Fibroblast of skin of back (primary cell): ENCODE measurements at regions not wholly inside any gene's neighbourhood (a gene's known extent, or its start where the extent isn't known, plus 50 kb on each side); places are given as distances from the start of the nearest gene placed in this dataset.
"Not testable (repeated sequence)": the region's sequence is repeated elsewhere in the genome, so short reads cannot be mapped to it uniquely, and the experiment has no call there.

Experiments
- DNase-seq: peaks from one replicate; pipeline ENCODE4 v3.0.0-alpha.2; 2013

- no peak for DNase-seq
These were observed 214.8 kb upstream of the KLF14 start for GRCh38 chr7:130948822-130949221.

DNA sequence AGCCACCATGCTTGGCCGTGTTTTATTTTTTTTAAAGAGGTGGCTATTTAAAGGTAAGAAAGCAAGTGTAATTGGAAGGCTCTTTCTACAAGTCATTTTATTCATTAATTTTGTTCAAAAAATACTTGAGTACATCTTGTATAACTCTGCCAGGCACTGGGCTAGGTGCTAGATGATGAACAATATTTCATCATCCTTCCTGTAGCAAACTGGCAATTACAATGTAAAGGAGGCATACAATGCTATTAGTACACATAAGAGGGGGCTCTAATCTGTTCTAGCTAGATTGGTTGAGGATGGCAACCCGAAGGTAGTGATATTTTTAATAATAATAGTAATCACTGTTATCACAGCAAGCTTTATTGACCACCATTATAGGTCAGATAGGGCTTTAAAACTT lies 215.5 kb upstream of the KLF14 start:
- DNase-seq: no peak

- DNase-seq: no peak
These were observed 216.0 kb upstream of the KLF14 start for GRCh38 chr7:130950054-130950453.

DNA sequence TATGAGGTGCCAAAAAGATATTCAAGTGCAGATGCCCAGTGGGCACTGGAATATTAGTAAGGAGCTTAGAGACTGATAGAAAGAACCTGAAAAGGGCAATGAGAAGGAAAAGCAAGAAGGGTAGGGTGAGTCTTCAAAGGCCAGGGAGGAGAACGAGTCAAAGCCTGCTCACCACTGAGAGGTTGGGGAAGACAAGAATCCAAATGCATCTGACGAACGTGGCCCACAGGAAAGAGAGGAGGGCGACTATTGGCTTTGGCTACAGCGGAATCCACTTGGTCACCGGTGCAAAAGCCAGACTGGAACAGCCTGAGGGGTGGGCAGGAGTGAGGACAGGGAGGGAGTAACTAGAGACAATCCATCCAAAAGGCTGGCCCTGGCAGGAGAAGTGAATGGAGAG lies 216.7 kb upstream of the KLF14 start:
- no peak for DNase-seq

DNA sequence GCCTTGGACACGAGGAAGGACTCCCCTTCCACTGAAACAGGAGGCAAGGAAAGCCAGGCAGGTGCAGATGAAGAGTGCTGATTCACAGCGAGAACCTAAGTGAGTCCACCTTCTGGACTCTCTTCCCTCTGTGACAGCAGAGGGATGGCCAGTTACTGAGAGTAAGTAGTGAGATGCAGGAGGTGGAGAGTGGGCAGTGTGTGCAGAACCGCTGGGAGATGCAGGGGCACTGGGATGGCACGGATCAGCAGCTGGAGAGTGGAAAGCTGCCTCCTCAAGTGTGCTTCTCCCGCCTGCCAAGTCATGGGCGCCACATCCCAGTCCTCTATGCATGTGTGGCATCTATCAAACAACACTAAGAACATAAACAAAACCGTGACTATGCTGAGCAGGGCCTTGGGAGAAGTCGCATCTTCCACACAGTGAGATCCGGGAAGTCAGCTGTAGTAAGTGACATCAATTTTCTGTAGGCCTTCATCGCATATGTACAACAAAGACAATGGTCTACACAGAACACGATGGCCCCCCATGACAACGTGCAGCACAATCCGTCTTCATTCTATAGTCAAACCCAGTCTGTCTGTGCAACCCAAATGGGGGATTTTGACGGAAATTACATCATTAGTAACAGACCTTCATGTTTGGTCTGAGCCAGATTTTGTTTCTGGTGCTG lies 217.4 kb upstream of the KLF14 start:
- no peak for DNase-seq

DNA sequence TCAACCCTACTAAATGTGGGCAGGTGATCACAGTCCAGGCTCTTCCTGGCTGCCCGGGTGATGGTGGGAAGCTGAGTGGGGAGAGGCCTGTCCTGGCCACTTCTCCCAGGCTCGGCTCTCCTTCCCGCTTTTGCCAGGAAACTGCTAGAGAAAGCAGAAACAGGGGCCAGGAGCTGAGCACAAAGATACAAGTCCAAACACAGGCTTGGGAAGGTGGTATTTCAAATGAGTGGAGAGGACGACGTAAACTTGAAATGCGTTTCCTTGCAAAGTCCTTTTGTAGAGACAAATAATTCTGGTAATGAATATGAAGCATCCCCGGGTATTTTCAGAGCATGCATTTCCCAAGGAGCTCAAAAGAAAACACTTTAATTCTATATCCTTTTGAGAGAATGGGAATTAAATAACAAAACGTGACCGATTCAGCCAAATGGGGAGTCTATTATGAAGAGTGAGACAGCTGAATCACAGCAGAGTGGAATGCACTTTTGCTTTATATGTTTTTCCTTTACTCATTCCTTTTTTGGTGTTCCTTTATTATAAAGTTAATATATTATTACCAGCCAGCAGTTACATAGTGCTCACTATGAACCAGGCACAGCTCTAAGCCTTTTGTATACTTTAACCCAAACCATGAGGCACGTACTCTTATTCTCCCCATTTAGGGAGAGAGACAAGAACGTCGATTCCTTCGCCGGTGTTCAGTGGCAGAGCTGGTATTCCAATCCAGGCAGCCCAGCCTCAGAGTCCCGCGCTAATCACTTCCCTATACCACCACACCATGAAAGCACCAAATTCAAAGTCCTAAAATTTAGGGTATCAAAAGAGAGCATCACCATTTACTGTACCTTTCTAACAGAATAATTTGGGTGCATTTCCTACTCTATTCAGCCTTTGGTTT lies 218.2 kb upstream of the KLF14 start:
- peak; percentile 79 for DNase-seq

- DNase-seq: peak; percentile 83
These were observed 219.2 kb upstream of the KLF14 start for GRCh38 chr7:130953196-130953595.

- DNase-seq: no peak
These were observed 221.0 kb upstream of the KLF14 start for GRCh38 chr7:130954918-130955564.

GRCh38 chr7:130955565-130955919 lies 221.5 kb upstream of the KLF14 start:
- DNase-seq: no peak

DNA sequence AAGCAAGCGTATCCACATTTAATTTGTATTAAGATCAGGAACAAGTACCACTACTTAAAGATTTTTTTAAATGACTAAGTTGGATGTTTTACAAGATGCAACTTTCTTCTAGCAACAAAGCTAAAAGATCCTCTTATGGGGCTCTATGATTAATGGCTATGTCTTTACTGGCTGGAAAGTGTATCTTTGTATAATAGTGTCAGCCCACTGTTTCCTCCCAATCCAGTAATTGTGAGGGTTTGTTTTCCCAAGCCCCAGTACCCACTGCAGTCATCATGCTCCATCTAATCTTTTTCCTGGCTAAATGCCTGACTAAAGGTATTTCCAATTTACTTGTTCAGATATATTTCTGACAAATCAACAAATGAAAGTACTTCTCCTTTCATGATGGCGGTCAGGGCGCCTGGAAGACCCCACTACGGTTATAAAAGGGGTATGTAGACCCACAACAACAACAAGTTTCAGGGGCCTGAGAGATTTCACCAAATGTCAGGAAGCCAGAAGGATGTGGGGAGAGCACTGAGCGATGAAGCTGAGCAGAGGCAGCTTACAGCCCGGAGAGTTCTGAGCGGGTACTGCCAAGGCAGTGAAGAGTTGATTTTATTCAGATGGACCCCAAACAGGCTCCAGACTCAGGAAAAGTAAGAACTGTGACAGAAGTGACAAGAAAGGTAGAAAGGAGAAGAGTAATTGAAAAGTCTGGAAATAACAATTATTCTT lies 222.6 kb upstream of the KLF14 start:
- DNase-seq: peak; percentile 58

DNA sequence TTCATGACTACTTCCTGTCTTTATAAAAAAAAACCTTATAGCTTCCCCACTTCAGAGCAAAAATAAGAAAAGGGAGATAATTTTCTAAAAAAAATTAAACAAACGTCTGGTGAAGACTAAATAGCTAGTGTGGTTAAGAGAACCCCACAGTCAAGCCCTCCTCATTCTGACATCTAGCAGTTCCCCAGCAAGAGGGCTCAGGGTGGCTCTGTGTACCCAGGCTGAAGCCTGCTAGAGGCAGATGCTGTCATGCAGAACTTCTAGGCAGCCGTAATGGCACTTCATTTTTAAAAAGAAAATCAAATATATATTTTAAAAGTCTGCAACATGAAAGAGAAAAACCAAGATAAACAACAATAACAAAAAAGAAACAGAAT lies 223.1 kb upstream of the KLF14 start:
- DNase-seq: no peak

DNA sequence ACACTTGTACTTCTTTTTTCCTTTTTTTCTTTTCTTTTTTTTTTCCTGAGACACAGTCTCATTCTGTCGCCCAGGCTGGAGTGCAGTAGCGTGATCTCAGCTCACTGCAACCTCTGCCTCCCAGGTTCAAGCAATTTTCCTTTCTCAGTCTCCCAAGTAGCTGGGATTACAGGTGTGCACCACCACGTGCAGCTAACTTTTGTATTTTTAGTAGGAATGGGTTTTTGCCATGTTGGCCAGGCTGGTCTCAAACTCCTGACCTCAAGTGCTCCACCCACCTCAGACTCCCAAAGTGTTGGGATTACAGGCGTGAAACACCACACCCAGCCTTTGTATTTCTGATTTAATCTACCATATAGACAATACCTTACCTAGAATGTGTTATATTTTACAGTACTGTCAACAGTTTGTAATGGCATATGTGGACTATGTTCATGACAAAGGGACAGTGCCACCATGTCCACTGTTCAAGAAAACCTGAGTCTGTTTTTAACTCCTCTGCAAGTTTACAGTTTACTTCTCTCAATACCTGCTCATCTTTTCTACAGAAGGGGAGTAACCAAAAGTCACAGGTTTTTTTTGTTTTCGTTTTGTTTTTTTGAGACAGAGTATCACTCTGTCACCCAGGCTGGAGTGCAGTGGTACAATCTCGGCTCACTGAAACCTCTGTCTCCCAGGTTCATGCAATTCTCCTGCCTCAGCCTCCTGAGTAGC lies 223.9 kb upstream of the KLF14 start:
- DNase-seq: not testable (repeated sequence)

- DNase-seq: no peak
These were observed 224.8 kb upstream of the KLF14 start for GRCh38 chr7:130958846-130959245.

GRCh38 chr7:130959743-130960207 lies 225.8 kb upstream of the KLF14 start:
- DNase-seq: peak; percentile 92

DNA sequence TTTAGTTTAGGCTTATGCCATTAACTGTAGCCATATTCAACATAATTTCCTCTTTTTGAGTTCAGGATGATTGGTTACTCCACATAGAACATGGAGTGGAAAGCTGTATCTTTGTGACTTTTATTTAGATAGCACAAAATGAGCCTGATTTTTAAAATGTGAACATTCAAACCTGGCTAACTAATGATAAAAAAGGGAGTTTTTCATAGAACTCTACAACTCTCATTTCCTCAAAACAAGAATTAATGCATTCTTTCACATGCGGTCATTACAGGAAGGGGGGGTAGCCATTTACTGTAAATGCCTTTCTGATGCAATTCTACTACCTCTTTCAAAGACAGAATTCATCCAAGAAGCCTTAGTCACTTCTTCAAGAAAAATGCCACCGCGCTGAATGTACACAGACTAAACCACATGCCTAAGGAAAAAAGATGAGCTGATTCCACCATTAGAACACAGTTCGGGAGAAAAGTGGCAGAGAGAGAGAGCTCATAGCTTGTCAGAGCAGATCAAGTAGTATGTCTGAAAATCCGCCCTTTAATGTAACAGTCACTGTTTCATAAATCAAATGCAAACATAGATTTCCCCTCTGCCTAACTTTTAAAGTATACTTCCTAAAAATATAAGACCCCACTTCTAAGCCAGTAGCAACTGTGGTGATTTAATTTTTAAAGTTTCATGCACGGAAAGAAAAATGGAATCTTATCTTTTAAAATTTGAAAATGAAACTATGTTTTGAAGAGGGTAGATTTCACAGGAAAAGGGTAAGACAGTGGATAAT lies 226.4 kb upstream of the KLF14 start:
- DNase-seq: peak; percentile 99

DNA sequence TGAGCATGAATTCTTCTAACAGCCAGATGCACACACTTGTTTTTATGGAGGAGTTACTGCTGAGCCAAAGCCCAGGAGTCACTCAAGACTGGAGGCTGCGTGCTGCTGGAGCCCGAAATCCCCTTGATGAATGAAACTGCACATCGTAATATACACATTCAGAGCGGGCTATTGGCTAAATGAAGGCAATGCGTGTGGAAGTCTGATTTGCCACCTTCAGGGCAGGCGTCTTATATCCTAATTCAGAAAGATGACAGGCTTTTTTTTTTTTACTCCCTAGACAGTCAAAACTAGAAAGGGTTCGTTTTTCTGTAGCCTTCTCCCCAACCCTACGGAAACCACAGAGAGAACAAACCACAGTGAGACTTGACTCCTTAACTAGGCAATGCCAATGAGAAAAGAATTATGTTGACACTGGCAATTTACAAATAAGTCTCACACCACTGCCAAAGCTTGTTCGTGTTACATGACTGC lies 227.2 kb upstream of the KLF14 start:
- peak; percentile 69 for DNase-seq

DNA sequence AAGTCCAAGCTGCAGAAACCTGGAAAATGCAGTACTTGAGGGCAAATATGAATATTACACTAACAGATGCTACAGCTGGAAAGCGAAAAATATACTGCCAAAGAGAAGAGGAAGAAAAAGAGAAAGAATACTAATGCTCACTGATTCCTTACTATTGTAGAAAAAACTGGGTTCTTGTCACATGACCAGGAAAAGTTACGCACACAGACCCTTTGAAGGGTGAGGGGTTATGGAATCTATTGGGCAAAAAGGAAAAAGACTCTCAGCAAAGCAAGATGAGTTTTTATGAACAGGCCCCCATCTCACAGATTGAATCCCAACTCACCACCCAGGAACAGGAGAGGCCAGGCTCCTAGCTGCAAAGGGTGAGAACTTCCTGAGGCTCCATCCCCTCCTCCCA lies 228.1 kb upstream of the KLF14 start:
- no peak for DNase-seq

GRCh38 chr7:130963339-130963738 lies 229.3 kb upstream of the KLF14 start:
- no peak for DNase-seq

DNA sequence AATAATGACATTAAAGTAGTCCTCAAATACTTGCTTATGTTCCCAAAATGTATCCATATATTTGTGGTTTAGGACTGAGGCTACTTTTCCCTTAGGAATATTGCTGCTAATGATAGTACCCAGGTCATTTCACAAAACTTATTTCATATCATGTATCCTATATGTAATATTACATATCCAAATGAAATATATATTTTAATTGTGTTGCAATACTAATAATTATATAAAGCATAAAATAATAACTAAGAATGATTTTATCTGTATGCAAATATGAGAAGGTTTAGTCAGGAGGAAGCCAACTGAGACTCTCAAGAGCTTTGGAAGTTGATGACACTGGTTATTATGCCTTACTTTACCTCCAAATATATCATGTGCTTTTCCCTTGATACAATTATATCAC lies 231.5 kb upstream of the KLF14 start:
- DNase-seq: no peak

GRCh38 chr7:130966246-130967009 lies 232.4 kb upstream of the KLF14 start:
- peak; percentile 77 for DNase-seq
